Caco-2 (cell line): ENCODE measurements at regions not wholly inside any gene's neighbourhood (a gene's known extent, or its start where the extent isn't known, plus 50 kb on each side); places are given as distances from the start of the nearest gene placed in this dataset.

ENCODE experiments used
- BruUV-seq: library from RNA; stranded (reverse); fragments of 400-500 nt; replicated peaks from 2 replicates; lab custom pipeline; 2021; lab: Mats Ljungman, UMichigan
- CTCF ChIA-PET: fragments of 300-600 bp; sonication (Branson Sonifier 250); formaldehyde crosslinking; loops from one replicate; lab custom pipeline; 2022; ENCODE audit warnings: antibody characterized with exemption; lab: Charles Lee
- POLR2A ChIA-PET: fragments of 300-600 bp; sonication (Branson Sonifier 250); formaldehyde crosslinking; loops from one replicate; lab custom pipeline; 2022; ENCODE audit warnings: antibody characterized with exemption; lab: Charles Lee
- DNase-seq, 2 experiments: peaks; one replicate each; pipeline versions ENCODE4 v3.0.0 to v3.0.0-alpha.2; 2020 to 2022
- H3K27me3 ChIP-seq: replicated peaks from 2 replicates; pipeline ENCODE4 v1.6.0; 2011; ENCODE audit warnings: low read length; ENCODE audit not compliant: control insufficient read depth, insufficient read depth
- H3K36me3 ChIP-seq: 2 replicates; pipeline ENCODE4 v1.5.1; 2011; ENCODE audit warnings: low read length; ENCODE audit not compliant: control insufficient read depth, insufficient read depth
- H3K4me1 ChIP-seq: fragments of 250-450 bp; sonication (Bioruptor Pico); 2 replicates; pipeline ENCODE4 v1.5.1; 2020; ENCODE audit warnings: mild to moderate bottlenecking
- H3K4me3 ChIP-seq: 2 replicates; pipeline ENCODE4 v1.5.1; 2011; ENCODE audit warnings: low read depth, mild to moderate bottlenecking, control low read depth, low read length
- H3K9me3 ChIP-seq: fragments of 250-450 bp; sonication (Bioruptor Pico); 2 replicates; pipeline ENCODE4 v1.5.1; 2020; ENCODE audit warnings: mild to moderate bottlenecking, moderate library complexity
- H3K27ac Mint-ChIP-seq: one replicate; pipeline ENCODE4 v1.8.0; 2022; ENCODE audit warnings: mixed read lengths; ENCODE audit not compliant: unreplicated experiment
- H3K27me3 Mint-ChIP-seq: one replicate; pipeline ENCODE4 v1.8.0; 2022; ENCODE audit warnings: mixed read lengths; ENCODE audit not compliant: insufficient read depth, unreplicated experiment
- H3K36me3 Mint-ChIP-seq: one replicate; pipeline ENCODE4 v1.8.0; 2022; ENCODE audit warnings: mild to moderate bottlenecking, mixed read lengths; ENCODE audit not compliant: insufficient read depth, unreplicated experiment
- H3K4me1 Mint-ChIP-seq: one replicate; pipeline ENCODE4 v1.8.0; 2022; ENCODE audit warnings: low read depth, mixed read lengths; ENCODE audit not compliant: unreplicated experiment
- H3K4me3 Mint-ChIP-seq: one replicate; pipeline ENCODE4 v1.8.0; 2022; ENCODE audit warnings: mild to moderate bottlenecking, moderate library complexity, mixed read lengths; ENCODE audit not compliant: unreplicated experiment
- H3K9me3 Mint-ChIP-seq: one replicate; pipeline ENCODE4 v1.8.0; 2022; ENCODE audit warnings: mixed read lengths; ENCODE audit not compliant: unreplicated experiment
- CTCF ChIP-seq, 2 experiments: fragments of 200-600 bp in 1 of 2; IDR thresholded peaks; 1 replicate in 1 of 2; 2 replicates in 1 of 2; pipeline versions ENCODE4 v1.5.1 to v1.8.0; 2011 to 2022; ENCODE audit warnings: antibody characterized with exemption in 1 of 2, control low read depth in 1 of 2, inconsistent platforms in 1 of 2, low read depth in 1 of 2, low read length in 1 of 2, mild to moderate bottlenecking in 1 of 2, moderate library complexity in 1 of 2; ENCODE audit not compliant: insufficient read depth in 1 of 2, severe bottlenecking in 1 of 2, unreplicated experiment in 1 of 2
- intact Hi-C: fragments of 100-400 bp; cut with micrococcal nuclease; formaldehyde crosslinking; loops from one replicate; pipeline ENCODE4 v1.10.0; 2022; ENCODE audit not compliant: unreplicated experiment

- Histone ChIP-seq H3K9me3 (no peaks in the 10 kb centered on the region), H3K4me1 (no peaks in the 10 kb centered on the region), H3K36me3 (no peaks in the 10 kb centered on the region), H3K4me3 (no peak overlapping the region), H3K27me3 (no peaks in the 10 kb centered on the region)
- intact Hi-C loops = no loop called here
- no peak overlapping the region for H3K4me3 Mint-ChIP-seq
- POLR2A ChIA-PET = no interaction called here
- BruUV-seq = no TSS peak
- no peak for TF ChIP-seq CTCF (IDR thresholded peaks at IDR 0.05; ENCODE audit: insufficient read depth in 1 of 2, low read depth in 1 of 2, low read length in 1 of 2, severe bottlenecking in 1 of 2, unreplicated experiment in 1 of 2)
- CTCF ChIA-PET = no interaction called here
- no peaks in the 10 kb centered on the region for H3K36me3 Mint-ChIP-seq
- DNase-seq = no peak
- H3K9me3 Mint-ChIP-seq = no peaks in the 10 kb centered on the region
- no peaks in the 10 kb centered on the region for H3K27me3 Mint-ChIP-seq
- H3K4me1 Mint-ChIP-seq = no peaks in the 10 kb centered on the region
- no peak overlapping the region for H3K27ac Mint-ChIP-seq
Observed at GRCh38 chr4:79227860-79228259, 98.0 kb downstream of the NAA11 start.

- BruUV-seq = no TSS peak
- Mint-ChIP-seq H3K4me1 (no peaks in the 10 kb centered on the region), H3K4me3 (no peak overlapping the region), H3K9me3 (no peaks in the 10 kb centered on the region), H3K36me3 (no peaks in the 10 kb centered on the region), H3K27ac (no peak overlapping the region), H3K27me3 (no peaks in the 10 kb centered on the region)
- no peaks in the 10 kb centered on the region for H3K9me3 ChIP-seq
- no peaks in the 10 kb centered on the region for H3K36me3 ChIP-seq
- intact Hi-C loops = no loop called here
- ChIA-PET POLR2A (no interaction called here), CTCF (no interaction called here)
- H3K27me3 ChIP-seq = no peaks in the 10 kb centered on the region
- H3K4me1 ChIP-seq = no peaks in the 10 kb centered on the region
- H3K4me3 ChIP-seq = no peak overlapping the region
- no peak for DNase-seq
- TF ChIP-seq CTCF (IDR thresholded peaks at IDR 0.05; ENCODE audit: insufficient read depth in 1 of 2, low read depth in 1 of 2, low read length in 1 of 2, severe bottlenecking in 1 of 2, unreplicated experiment in 1 of 2) = no peak
Observed at GRCh38 chr4:79225360-79225759, 100.5 kb downstream of the NAA11 start.

GRCh38 chr4:79224777-79225104 is 101.1 kb downstream of the NAA11 start:
- Mint-ChIP-seq H3K36me3 (no peaks in the 10 kb centered on the region), H3K9me3 (no peaks in the 10 kb centered on the region), H3K27me3 (no peaks in the 10 kb centered on the region), H3K4me1 (no peaks in the 10 kb centered on the region), H3K4me3 (no peak overlapping the region), H3K27ac (no peak overlapping the region)
- H3K4me1 ChIP-seq = no peaks in the 10 kb centered on the region
- H3K36me3 ChIP-seq = no peaks in the 10 kb centered on the region
- no peak overlapping the region for H3K4me3 ChIP-seq
- H3K9me3 ChIP-seq = no peaks in the 10 kb centered on the region
- intact Hi-C loops = no loop called here
- H3K27me3 ChIP-seq = no peaks in the 10 kb centered on the region
- no peak for TF ChIP-seq CTCF (IDR thresholded peaks at IDR 0.05; ENCODE audit: insufficient read depth in 1 of 2, low read depth in 1 of 2, low read length in 1 of 2, severe bottlenecking in 1 of 2, unreplicated experiment in 1 of 2)
- DNase-seq = no peak
- ChIA-PET CTCF (no interaction called here), POLR2A (no interaction called here)
- no TSS peak for BruUV-seq
